OCI-LY7 (cell line): ENCODE measurements at regions not wholly inside any gene's neighbourhood (a gene's known extent, or its start where the extent isn't known, plus 50 kb on each side); places are given as distances from the start of the nearest gene placed in this dataset.

Experiments used
- BruUV-seq: library from RNA; stranded (reverse); fragments of 400-500 nt; replicated peaks from 2 replicates; lab custom pipeline; 2021; lab: Mats Ljungman, UMichigan
- CTCF ChIA-PET: fragments of 300-600 bp; sonication (Branson Sonifier 250); formaldehyde crosslinking; loops from one replicate; lab custom pipeline; 2022; ENCODE audit warnings: antibody characterized with exemption; ENCODE audit not compliant: unreplicated experiment; lab: Charles Lee
- POLR2A ChIA-PET: fragments of 300-600 bp; sonication (Branson Sonifier 250); formaldehyde crosslinking; loops from one replicate; lab custom pipeline; 2022; ENCODE audit warnings: antibody characterized with exemption; lab: Charles Lee
- DNase-seq: peaks from one replicate; pipeline ENCODE4 v3.0.0-alpha.2; 2015; ENCODE audit warnings: low spot score
- H2AFZ ChIP-seq: fragments of 200-600 bp; sonication (generic), shearing (Covaris generic); 2 replicates; pipeline ENCODE4 v1.6.1; 2014; ENCODE audit warnings: mild to moderate bottlenecking, antibody characterized with exemption, low read length, moderate library complexity
- H3K27ac ChIP-seq: fragments of 200-600 bp; sonication (generic); 2 replicates; pipeline ENCODE4 v1.5.1; 2014; ENCODE audit warnings: mixed run types, low read depth, mild to moderate bottlenecking, moderate library complexity, low read length, inconsistent platforms; ENCODE audit not compliant: poor library complexity, severe bottlenecking
- H3K36me3 ChIP-seq: fragments of 200-600 bp; sonication (generic); 2 replicates; pipeline ENCODE4 v1.6.1; 2014; ENCODE audit warnings: mild to moderate bottlenecking, antibody characterized with exemption, low read length, moderate library complexity, mixed read lengths; ENCODE audit not compliant: insufficient read depth
- H3K4me1 ChIP-seq: fragments of 200-600 bp; sonication (generic); 2 replicates; pipeline ENCODE4 v1.5.1; 2014; ENCODE audit warnings: mild to moderate bottlenecking, low read length; ENCODE audit not compliant: insufficient read depth, poor library complexity, severe bottlenecking
- H3K4me2 ChIP-seq: fragments of 200-600 bp; sonication (generic); 2 replicates; pipeline ENCODE4 v1.6.1; 2014; ENCODE audit warnings: mild to moderate bottlenecking, low read length
- H3K4me3 ChIP-seq: fragments of 200-600 bp; sonication (generic); 2 replicates; pipeline ENCODE4 v1.5.1; 2014; ENCODE audit warnings: mild to moderate bottlenecking, low read depth, low read length; ENCODE audit not compliant: poor library complexity, severe bottlenecking
- H3K79me2 ChIP-seq: fragments of 200-600 bp; sonication (generic); 2 replicates; pipeline ENCODE4 v1.6.1; 2016; ENCODE audit warnings: low read depth, mild to moderate bottlenecking, low read length, moderate library complexity, mixed read lengths; ENCODE audit not compliant: insufficient read depth
- H3K9me2 ChIP-seq: fragments of 200-600 bp; sonication (generic); 2 replicates; pipeline ENCODE4 v1.6.1; 2016; ENCODE audit warnings: mild to moderate bottlenecking, low read length, mixed read lengths; ENCODE audit not compliant: insufficient read depth
- H3K9me3 ChIP-seq: fragments of 200-600 bp; sonication (generic); 2 replicates; pipeline ENCODE4 v1.6.1; 2014; ENCODE audit warnings: mild to moderate bottlenecking, mixed run types, low read length, mixed read lengths
- H4K20me1 ChIP-seq: fragments of 200-600 bp; sonication (generic); 2 replicates; pipeline ENCODE4 v1.6.1; 2014; ENCODE audit warnings: mild to moderate bottlenecking, antibody characterized with exemption, low read length, moderate library complexity, mixed read lengths; ENCODE audit not compliant: insufficient read depth
- CTCF ChIP-seq: fragments of 200-600 bp; sonication (generic); conservative IDR thresholded peaks from 2 replicates; pipeline ENCODE4 v1.5.1; 2014; ENCODE audit warnings: mild to moderate bottlenecking, antibody characterized with exemption, low read length, moderate library complexity, mixed read lengths
- EZH2phosphoT487 ChIP-seq: fragments of 200-600 bp; sonication (generic); IDR thresholded peaks from 2 replicates; pipeline ENCODE4 v1.6.1; 2018; ENCODE audit warnings: low read depth, borderline replicate concordance, mild to moderate bottlenecking, mixed run types, antibody characterized with exemption, low read length, moderate library complexity, mixed read lengths
- intact Hi-C: fragments of 100-400 bp; cut with micrococcal nuclease; formaldehyde crosslinking; loops from one replicate; pipeline ENCODE4 v1.10.0; 2022; ENCODE audit not compliant: unreplicated experiment

- Histone ChIP-seq H3K27ac (no peak overlapping the region), H3K79me2 (no peaks in the 10 kb centered on the region), H3K4me1 (no peaks in the 10 kb centered on the region), H3K4me2 (no peak overlapping the region), H4K20me1 (no peaks in the 10 kb centered on the region), H3K9me3 (no peaks in the 10 kb centered on the region), H3K4me3 (no peak overlapping the region), H3K36me3 (no peaks in the 10 kb centered on the region), H2AFZ (no peak overlapping the region), H3K9me2 (no peaks in the 10 kb centered on the region)
- ChIA-PET CTCF (no interaction called here), POLR2A (interaction anchor here (0.6 kb wide), 1 partner anchor 1844 kb away, joined by 3 read pairs; no protein-coding TSS in a partner anchor)
- no peak for TF ChIP-seq CTCF
- no peak for TF ChIP-seq EZH2phosphoT487
- intact Hi-C loops = no loop called here
- DNase-seq = no peak
- BruUV-seq = no TSS peak
Measured at GRCh38 chr18:44411262-44411905, 269.3 kb upstream of the SETBP1 start.

GRCh38 chr18:44411976-44412375 is 268.7 kb upstream of the SETBP1 start:
- CTCF ChIA-PET = no interaction called here
- Histone ChIP-seq H4K20me1 (no peaks in the 10 kb centered on the region), H3K36me3 (no peaks in the 10 kb centered on the region), H3K9me2 (no peaks in the 10 kb centered on the region), H3K79me2 (no peaks in the 10 kb centered on the region), H3K9me3 (no peaks in the 10 kb centered on the region), H2AFZ (no peak overlapping the region), H3K4me2 (no peak overlapping the region), H3K4me3 (no peak overlapping the region), H3K4me1 (no peaks in the 10 kb centered on the region), H3K27ac (no peak overlapping the region)
- no peak for DNase-seq
- POLR2A ChIA-PET = no interaction called here
- no peak for TF ChIP-seq EZH2phosphoT487
- no peak for TF ChIP-seq CTCF
- no TSS peak for BruUV-seq
- intact Hi-C loops = no loop called here

GRCh38 chr18:44423814-44424644 is 256.7 kb upstream of the SETBP1 start:
- intact Hi-C loops = no loop called here
- H3K4me1 ChIP-seq = no peaks in the 10 kb centered on the region
- BruUV-seq = no TSS peak

More at GRCh38 chr18:44423814-44424644, 256.7 kb upstream of the SETBP1 start:
- TF ChIP-seq CTCF = no peak
- TF ChIP-seq EZH2phosphoT487 = no peak
- Histone ChIP-seq H3K4me3 (no peak overlapping the region), H3K79me2 (no peaks in the 10 kb centered on the region), H3K9me3 (no peaks in the 10 kb centered on the region), H2AFZ (no peak overlapping the region), H3K27ac (no peak overlapping the region), H3K9me2 (no peaks in the 10 kb centered on the region), H4K20me1 (no peaks in the 10 kb centered on the region), H3K4me2 (no peak overlapping the region), H3K36me3 (no peaks in the 10 kb centered on the region)
- no peak for DNase-seq
- CTCF ChIA-PET = no interaction called here
- POLR2A ChIA-PET = no interaction called here
